ENCODE measurements at regions not wholly inside any gene's neighbourhood (a gene's known extent, or its start where the extent isn't known, plus 50 kb on each side); places are given as distances from the start of the nearest gene placed in this dataset.

DNA sequence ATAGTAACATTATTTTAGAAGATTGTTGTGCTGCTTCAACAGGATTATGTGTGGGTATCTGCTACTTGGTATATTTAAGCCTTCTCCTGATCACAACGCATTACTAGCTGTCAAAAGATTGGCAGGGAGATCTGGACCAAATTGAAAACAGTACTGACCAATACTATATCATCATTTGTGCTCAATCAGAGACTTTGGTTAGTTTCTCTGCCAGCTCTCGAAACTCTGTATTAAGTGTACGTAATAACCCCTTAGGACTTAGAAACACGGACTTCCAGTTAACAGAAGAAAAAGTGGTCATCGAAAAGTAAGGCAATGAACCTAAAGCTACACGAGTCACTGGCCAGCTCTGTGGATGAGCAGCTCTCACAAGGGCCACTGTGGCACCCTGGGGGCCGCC lies 146.0 kb downstream of the EVX1 start:
- Histone ChIP-seq H3K36me3 (ENCODE audit: insufficient read depth) (no peaks in the 10 kb centered on the region), H3K27ac (no peak overlapping the region), H3K4me1 (ENCODE audit: low read depth, poor library complexity, severe bottlenecking) (peaks cover 21% of the 10 kb centered on the region), H4K20me1 (ENCODE audit: insufficient read depth) (no peaks in the 10 kb centered on the region), H3K9ac (no peak overlapping the region), H3K4me3 (IDR thresholded peaks at IDR 0.05; ENCODE audit: insufficient read depth, low read depth, low read length) (no peak overlapping the region), H2AFZ (ENCODE audit: low read depth) (no peak overlapping the region), H3K27me3 (ENCODE audit: insufficient read depth, low read depth) (no peaks in the 10 kb centered on the region), H3K4me2 (no peak overlapping the region), H3K79me2 (ENCODE audit: insufficient read depth, low read depth) (no peaks in the 10 kb centered on the region)
- TF ChIP-seq, protein P1, sequence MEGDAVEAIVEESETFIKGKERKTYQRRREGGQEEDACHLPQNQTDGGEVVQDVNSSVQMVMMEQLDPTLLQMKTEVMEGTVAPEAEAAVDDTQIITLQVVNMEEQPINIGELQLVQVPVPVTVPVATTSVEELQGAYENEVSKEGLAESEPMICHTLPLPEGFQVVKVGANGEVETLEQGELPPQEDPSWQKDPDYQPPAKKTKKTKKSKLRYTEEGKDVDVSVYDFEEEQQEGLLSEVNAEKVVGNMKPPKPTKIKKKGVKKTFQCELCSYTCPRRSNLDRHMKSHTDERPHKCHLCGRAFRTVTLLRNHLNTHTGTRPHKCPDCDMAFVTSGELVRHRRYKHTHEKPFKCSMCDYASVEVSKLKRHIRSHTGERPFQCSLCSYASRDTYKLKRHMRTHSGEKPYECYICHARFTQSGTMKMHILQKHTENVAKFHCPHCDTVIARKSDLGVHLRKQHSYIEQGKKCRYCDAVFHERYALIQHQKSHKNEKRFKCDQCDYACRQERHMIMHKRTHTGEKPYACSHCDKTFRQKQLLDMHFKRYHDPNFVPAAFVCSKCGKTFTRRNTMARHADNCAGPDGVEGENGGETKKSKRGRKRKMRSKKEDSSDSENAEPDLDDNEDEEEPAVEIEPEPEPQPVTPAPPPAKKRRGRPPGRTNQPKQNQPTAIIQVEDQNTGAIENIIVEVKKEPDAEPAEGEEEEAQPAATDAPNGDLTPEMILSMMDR (conservative IDR thresholded peaks at IDR 0.05; ENCODE audit: low read depth, low read length) = no peak

GRCh38 chr7:27389496-27389895 lies 146.9 kb downstream of the EVX1 start:
- H3K4me2 ChIP-seq = no peak overlapping the region
- H3K4me3 ChIP-seq (IDR thresholded peaks at IDR 0.05; ENCODE audit: insufficient read depth, low read depth, low read length) = no peak overlapping the region
- no peaks in the 10 kb centered on the region for H3K27me3 ChIP-seq (ENCODE audit: insufficient read depth, low read depth)
- H3K9ac ChIP-seq = no peak overlapping the region
- H3K36me3 ChIP-seq (ENCODE audit: insufficient read depth) = no peaks in the 10 kb centered on the region
- H3K27ac ChIP-seq = no peak overlapping the region
- H3K4me1 ChIP-seq (ENCODE audit: low read depth, poor library complexity, severe bottlenecking) = peaks cover 21% of the 10 kb centered on the region
- H3K79me2 ChIP-seq (ENCODE audit: insufficient read depth, low read depth) = no peaks in the 10 kb centered on the region
- TF ChIP-seq, protein P1 (conservative IDR thresholded peaks at IDR 0.05; ENCODE audit: low read depth, low read length) = no peak
- H4K20me1 ChIP-seq (ENCODE audit: insufficient read depth) = no peaks in the 10 kb centered on the region
- H2AFZ ChIP-seq (ENCODE audit: low read depth) = no peak overlapping the region

DNA sequence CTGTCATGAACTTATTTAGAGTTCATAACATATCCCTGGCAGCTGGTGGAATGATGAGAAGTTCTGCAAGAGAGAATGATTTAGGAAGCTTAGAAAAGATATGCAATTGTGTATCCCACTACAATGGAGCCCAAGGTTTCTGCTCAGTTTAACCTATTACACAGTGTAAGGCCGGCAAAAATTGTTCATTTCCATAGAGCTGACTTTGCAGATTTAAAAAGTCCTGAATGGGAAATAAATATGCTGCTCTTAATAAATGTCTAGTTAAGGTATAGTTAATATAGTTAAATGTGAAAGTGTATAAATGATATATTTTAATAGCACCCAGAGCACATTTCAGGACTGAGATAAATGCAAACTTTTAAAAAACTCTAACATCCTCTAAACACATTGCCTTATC lies 149.9 kb downstream of the EVX1 start:
- H4K20me1 ChIP-seq (ENCODE audit: insufficient read depth) = no peaks in the 10 kb centered on the region
- TF ChIP-seq, protein P1 (conservative IDR thresholded peaks at IDR 0.05; ENCODE audit: low read depth, low read length) = no peak
- H3K27me3 ChIP-seq (ENCODE audit: insufficient read depth, low read depth) = no peaks in the 10 kb centered on the region
- H3K4me1 ChIP-seq (ENCODE audit: low read depth, poor library complexity, severe bottlenecking) = no peaks in the 10 kb centered on the region
- no peak overlapping the region for H3K4me2 ChIP-seq
- H3K79me2 ChIP-seq (ENCODE audit: insufficient read depth, low read depth) = no peaks in the 10 kb centered on the region
- H3K27ac ChIP-seq = no peak overlapping the region
- no peak overlapping the region for H3K4me3 ChIP-seq (IDR thresholded peaks at IDR 0.05; ENCODE audit: insufficient read depth, low read depth, low read length)
- no peaks in the 10 kb centered on the region for H3K36me3 ChIP-seq (ENCODE audit: insufficient read depth)
- no peak overlapping the region for H2AFZ ChIP-seq (ENCODE audit: low read depth)
- H3K9ac ChIP-seq = no peak overlapping the region

DNA sequence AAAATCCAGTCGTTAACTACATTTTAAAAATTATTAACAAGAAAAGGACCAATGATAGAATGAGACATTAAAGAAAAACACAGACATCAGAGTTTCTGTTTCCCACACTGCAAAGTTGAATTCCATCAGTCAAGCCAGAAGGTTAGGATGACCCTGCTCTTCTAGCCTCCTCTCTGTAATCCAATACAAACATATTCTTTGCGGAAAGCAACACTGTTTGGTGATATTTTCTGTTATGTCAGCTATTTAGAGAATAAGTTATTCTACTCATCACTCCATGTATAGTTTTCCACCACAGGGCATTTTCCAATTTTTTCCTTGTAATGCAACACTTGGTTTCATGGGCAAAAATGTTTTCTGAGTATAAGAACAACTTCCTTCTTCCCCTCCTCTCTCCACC lies 152.3 kb downstream of the EVX1 start:
- no peaks in the 10 kb centered on the region for H3K27me3 ChIP-seq (ENCODE audit: insufficient read depth, low read depth)
- H3K4me2 ChIP-seq = no peak overlapping the region
- H3K27ac ChIP-seq = no peak overlapping the region
- no peak overlapping the region for H2AFZ ChIP-seq (ENCODE audit: low read depth)
- no peak overlapping the region for H3K9ac ChIP-seq
- H3K4me1 ChIP-seq (ENCODE audit: low read depth, poor library complexity, severe bottlenecking) = no peaks in the 10 kb centered on the region
- no peaks in the 10 kb centered on the region for H4K20me1 ChIP-seq (ENCODE audit: insufficient read depth)
- H3K4me3 ChIP-seq (IDR thresholded peaks at IDR 0.05; ENCODE audit: insufficient read depth, low read depth, low read length) = no peak overlapping the region
- no peaks in the 10 kb centered on the region for H3K36me3 ChIP-seq (ENCODE audit: insufficient read depth)
- H3K79me2 ChIP-seq (ENCODE audit: insufficient read depth, low read depth) = no peaks in the 10 kb centered on the region
- TF ChIP-seq, protein P1 (conservative IDR thresholded peaks at IDR 0.05; ENCODE audit: low read depth, low read length) = no peak
